SK-N-SH (cell line): ENCODE measurements at regions not wholly inside any gene's neighbourhood (a gene's known extent, or its start where the extent isn't known, plus 50 kb on each side); places are given as distances from the start of the nearest gene placed in this dataset.

Experiments
- CTCF ChIA-PET: fragments of 300-600, 350-600 bp; formaldehyde crosslinking; extraction: SDS; loops from one replicate; lab custom pipeline; 2021; lab: Yijun Ruan, JAX
- POLR2A ChIA-PET: fragments of 350-600 bp; sonication (Branson Sonifier 250); formaldehyde crosslinking; extraction: SDS; loops from one replicate; lab custom pipeline; 2020; ENCODE audit warnings: antibody characterized with exemption, inconsistent platforms; lab: Yijun Ruan, JAX
- DNase-seq: peaks from one replicate; pipeline ENCODE4 v3.0.0; 2012
- H2AFZ ChIP-seq: fragments of 200-600 bp; sonication (generic); 2 replicates; pipeline ENCODE4 v1.8.1; 2016; ENCODE audit warnings: antibody characterized with exemption, mild to moderate bottlenecking, low read depth
- H3F3A ChIP-seq: fragments of 200-600 bp; sonication (generic); replicated peaks from 2 replicates; pipeline ENCODE3; 2016; ENCODE audit warnings: antibody characterized with exemption, mild to moderate bottlenecking; ENCODE audit not compliant: insufficient read depth
- H3K27ac ChIP-seq, 2 experiments: fragments of 200-500 bp in 1 of 2; fragments of 200-600 bp in 1 of 2; sonication (Bioruptor generic) in 1 of 2; sonication (generic), shearing (Covaris generic) in 1 of 2; 2 replicates each; pipeline versions ENCODE4 v1.5.1 to v1.6.1; 2014 to 2016; ENCODE audit warnings: low read depth in 2 of 2, inconsistent platforms in 1 of 2, low read length in 1 of 2, mild to moderate bottlenecking in 1 of 2, mixed read lengths in 1 of 2
- H3K27me3 ChIP-seq: fragments of 200-600 bp; sonication (generic), shearing (Covaris generic); 2 replicates; pipeline ENCODE4 v1.6.1; 2016; ENCODE audit warnings: mixed run types; ENCODE audit not compliant: insufficient read depth
- H3K36me3 ChIP-seq, 2 experiments: fragments of 200-500 bp in 1 of 2; fragments of 200-600 bp in 1 of 2; sonication (Bioruptor generic) in 1 of 2; sonication (generic) in 1 of 2; replicated peaks in 1 of 2; 2 replicates each; pipeline versions ENCODE3 to v1.5.1; 2014 to 2016; ENCODE audit warnings: low read length in 1 of 2, mild to moderate bottlenecking in 1 of 2; ENCODE audit not compliant: insufficient read depth in 2 of 2, control insufficient read depth in 1 of 2
- H3K4me1 ChIP-seq, 2 experiments: fragments of 200-500 bp in 1 of 2; fragments of 200-600 bp in 1 of 2; sonication (Bioruptor generic) in 1 of 2; sonication (generic), shearing (Covaris generic) in 1 of 2; 2 replicates each; pipeline versions ENCODE4 v1.5.1 to v1.6.1; 2014 to 2016; ENCODE audit warnings: low read depth in 1 of 2, low read length in 1 of 2, mixed run types in 1 of 2; ENCODE audit not compliant: insufficient read depth in 2 of 2, control insufficient read depth in 1 of 2
- H3K4me2 ChIP-seq: fragments of 200-600 bp; sonication (generic), shearing (Covaris generic); 2 replicates; pipeline ENCODE4 v1.6.1; 2017; ENCODE audit warnings: mixed run types
- H3K4me3 ChIP-seq, 2 experiments: fragments of 200-500 bp in 1 of 2; fragments of 200-600 bp in 1 of 2; sonication (Bioruptor generic) in 1 of 2; sonication (generic), shearing (Covaris generic) in 1 of 2; 2 replicates each; pipeline versions ENCODE4 v1.5.1 to v1.8.1; 2014 to 2016; ENCODE audit warnings: low read depth in 2 of 2, inconsistent platforms in 1 of 2, low read length in 1 of 2, mild to moderate bottlenecking in 1 of 2, mixed read lengths in 1 of 2, moderate library complexity in 1 of 2
- H3K79me2 ChIP-seq: fragments of 200-600 bp; sonication (generic); 2 replicates; pipeline ENCODE4 v1.8.1; 2017; ENCODE audit warnings: mild to moderate bottlenecking; ENCODE audit not compliant: insufficient read depth
- H3K9ac ChIP-seq: fragments of 200-600 bp; sonication (generic); 2 replicates; pipeline ENCODE4 v1.6.1; 2017; ENCODE audit warnings: mixed run types
- H3K9me2 ChIP-seq: fragments of 200-600 bp; sonication (generic); 2 replicates; pipeline ENCODE4 v1.6.1; 2017; ENCODE audit warnings: mixed run types
- H3K9me3 ChIP-seq: fragments of 200-600 bp; sonication (generic); 2 replicates; pipeline ENCODE4 v1.6.1; 2017; ENCODE audit warnings: mixed run types, mild to moderate bottlenecking, moderate library complexity
- H4K20me1 ChIP-seq: fragments of 200-600 bp; sonication (generic); 2 replicates; pipeline ENCODE4 v1.6.1; 2017; ENCODE audit warnings: mild to moderate bottlenecking, mixed run types; ENCODE audit not compliant: insufficient read depth
- FOXJ3 ChIP-seq: sonication (generic); formaldehyde crosslinking; IDR thresholded peaks from 2 replicates; pipeline ENCODE4 v1.5.1; 2020; ENCODE audit warnings: mild to moderate bottlenecking, missing genetic modification reagents
- GABPA ChIP-seq: IDR thresholded peaks from 2 replicates; pipeline ENCODE4 v1.4.0; 2012; ENCODE audit warnings: low read depth, mild to moderate bottlenecking
- JUND ChIP-seq: IDR thresholded peaks from 2 replicates; pipeline ENCODE4 v1.4.0; 2012
- MAX ChIP-seq: IDR thresholded peaks from 2 replicates; pipeline ENCODE4 v1.4.0; 2012; ENCODE audit warnings: low read depth
- NFIC ChIP-seq: IDR thresholded peaks from 2 replicates; pipeline ENCODE4 v1.4.0; 2012; ENCODE audit warnings: borderline replicate concordance
- RXRA ChIP-seq: IDR thresholded peaks from 2 replicates; pipeline ENCODE4 v1.4.0; 2012; ENCODE audit warnings: low read depth, mild to moderate bottlenecking, borderline replicate concordance
- TEAD4 ChIP-seq: IDR thresholded peaks from 2 replicates; pipeline ENCODE4 v1.4.0; 2012; ENCODE audit warnings: mild to moderate bottlenecking, borderline replicate concordance; ENCODE audit not compliant: insufficient read depth
- USF1 ChIP-seq: IDR thresholded peaks from 2 replicates; pipeline ENCODE4 v1.4.0; 2012; ENCODE audit warnings: low read depth, borderline replicate concordance
- USF2 ChIP-seq: fragments of 150-350 bp; IDR thresholded peaks from 2 replicates; pipeline ENCODE4 v1.6.1; 2017; ENCODE audit warnings: antibody characterized with exemption, low read length, low read depth, borderline replicate concordance
- WGBS: methylation state at CpG from one replicate; pipeline ENCODE4 v1.1.6; 2017; ENCODE audit warnings: low lambda C conversion rate; 5-methylcytosine and 5-hydroxymethylcytosine counted together

GRCh38 chr5:38105231-38105570 lies 153.2 kb upstream of the EGFLAM start:
- CTCF ChIA-PET: no interaction called here
- no peak overlapping the region for H3K27ac ChIP-seq
- no peak overlapping the region for H3K4me2 ChIP-seq
- no peak overlapping the region for H3K4me3 ChIP-seq
- POLR2A ChIA-PET: no interaction called here
- no peak for DNase-seq
- no peaks in the 10 kb centered on the region for H3K79me2 ChIP-seq
- H3F3A ChIP-seq: no peaks in the 10 kb centered on the region
- H3K27me3 ChIP-seq: peaks cover 13% of the 10 kb centered on the region; the same call in 1 of the 2 replicates
- no peak overlapping the region for H3K9ac ChIP-seq
- no peaks in the 10 kb centered on the region for H3K4me1 ChIP-seq
- WGBS: 4% methylated on average over 3 of the region's 3 CpGs
- no peaks in the 10 kb centered on the region for H3K9me3 ChIP-seq
- no peaks in the 10 kb centered on the region for H3K9me2 ChIP-seq
- H3K36me3 ChIP-seq: no peaks in the 10 kb centered on the region
- H4K20me1 ChIP-seq: no peaks in the 10 kb centered on the region
- TF ChIP-seq USF1 (no peak), RXRA (no peak), GABPA (no peak), MAX (no peak)
- no peak overlapping the region for H2AFZ ChIP-seq

GRCh38 chr5:38104497-38105230 lies 153.7 kb upstream of the EGFLAM start:
- no peaks in the 10 kb centered on the region for H3K36me3 ChIP-seq
- H3K27me3 ChIP-seq: peaks cover 13% of the 10 kb centered on the region; the same call in 1 of the 2 replicates
- H3K79me2 ChIP-seq: no peaks in the 10 kb centered on the region
- H3K9me2 ChIP-seq: no peaks in the 10 kb centered on the region
- no peak for DNase-seq
- H3F3A ChIP-seq: no peaks in the 10 kb centered on the region
- CTCF ChIA-PET: no interaction called here
- H3K9me3 ChIP-seq: no peaks in the 10 kb centered on the region
- no peak overlapping the region for H3K27ac ChIP-seq
- no peaks in the 10 kb centered on the region for H4K20me1 ChIP-seq
- H3K4me1 ChIP-seq: no peaks in the 10 kb centered on the region
- no peak overlapping the region for H3K4me3 ChIP-seq
- no peak overlapping the region for H2AFZ ChIP-seq
- H3K9ac ChIP-seq: no peak overlapping the region
- H3K4me2 ChIP-seq: no peak overlapping the region
- TF ChIP-seq JUND (no peak), RXRA (no peak), NFIC (no peak), USF2 (no peak), TEAD4 (no peak), FOXJ3 (no peak), MAX (no peak)
- TF ChIP-seq, all 33 proteins: peak for 0
- 12% methylated on average over 5 of the region's 5 CpGs for WGBS
- POLR2A ChIA-PET: no interaction called here
